ENCODE measurements at regions not wholly inside any gene's neighbourhood (a gene's known extent, or its start where the extent isn't known, plus 50 kb on each side); places are given as distances from the start of the nearest gene placed in this dataset.
"Not testable (repeated sequence)": the region's sequence is repeated elsewhere in the genome, so short reads cannot be mapped to it uniquely, and the experiment has no call there.

- H3K79me2 ChIP-seq (ENCODE audit: control insufficient read depth, insufficient read depth, low read length): no peaks in the 10 kb centered on the region
- H3K4me3 ChIP-seq (replicated peaks in 1 of 4; ENCODE audit: control extremely low read depth in 1 of 4, insufficient read depth in 1 of 4, low read depth in 3 of 4, low read length in 4 of 4): no peak overlapping the region
- H3K9me3 ChIP-seq (ENCODE audit: control insufficient read depth, insufficient read depth, low read depth, low read length): no peaks in the 10 kb centered on the region
- no peaks in the 10 kb centered on the region for H4K20me1 ChIP-seq (ENCODE audit: control insufficient read depth, extremely low read depth, insufficient read depth, low read length)
- no peak for TF ChIP-seq EZH2 (IDR thresholded peaks at IDR 0.05; ENCODE audit: low read length, missing control alignments)
- TF ChIP-seq, protein P1, sequence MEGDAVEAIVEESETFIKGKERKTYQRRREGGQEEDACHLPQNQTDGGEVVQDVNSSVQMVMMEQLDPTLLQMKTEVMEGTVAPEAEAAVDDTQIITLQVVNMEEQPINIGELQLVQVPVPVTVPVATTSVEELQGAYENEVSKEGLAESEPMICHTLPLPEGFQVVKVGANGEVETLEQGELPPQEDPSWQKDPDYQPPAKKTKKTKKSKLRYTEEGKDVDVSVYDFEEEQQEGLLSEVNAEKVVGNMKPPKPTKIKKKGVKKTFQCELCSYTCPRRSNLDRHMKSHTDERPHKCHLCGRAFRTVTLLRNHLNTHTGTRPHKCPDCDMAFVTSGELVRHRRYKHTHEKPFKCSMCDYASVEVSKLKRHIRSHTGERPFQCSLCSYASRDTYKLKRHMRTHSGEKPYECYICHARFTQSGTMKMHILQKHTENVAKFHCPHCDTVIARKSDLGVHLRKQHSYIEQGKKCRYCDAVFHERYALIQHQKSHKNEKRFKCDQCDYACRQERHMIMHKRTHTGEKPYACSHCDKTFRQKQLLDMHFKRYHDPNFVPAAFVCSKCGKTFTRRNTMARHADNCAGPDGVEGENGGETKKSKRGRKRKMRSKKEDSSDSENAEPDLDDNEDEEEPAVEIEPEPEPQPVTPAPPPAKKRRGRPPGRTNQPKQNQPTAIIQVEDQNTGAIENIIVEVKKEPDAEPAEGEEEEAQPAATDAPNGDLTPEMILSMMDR (conservative IDR thresholded peaks at IDR 0.05 in 1 of 2, IDR thresholded peaks at IDR 0.05 in 1 of 2; ENCODE audit: low read depth in 1 of 2, low read length in 2 of 2): no peak
- H2AFZ ChIP-seq (ENCODE audit: low read length): no peak overlapping the region
- DNase-seq (ENCODE audit: low read depth in 2 of 2): no peak
- no peaks in the 10 kb centered on the region for H3K27me3 ChIP-seq (ENCODE audit: control insufficient read depth, insufficient read depth, low read length)
- no peak overlapping the region for H3K9ac ChIP-seq (ENCODE audit: insufficient read depth, low read length)
- H3K4me2 ChIP-seq (ENCODE audit: extremely low read depth, insufficient read depth, low read length): no peak overlapping the region
- H3K4me1 ChIP-seq (ENCODE audit: control insufficient read depth, extremely low read depth, insufficient read depth, low read length): no peaks in the 10 kb centered on the region
- no peaks in the 10 kb centered on the region for H3K36me3 ChIP-seq (ENCODE audit: control insufficient read depth, insufficient read depth, low read length)
- H3K27ac ChIP-seq (ENCODE audit: insufficient read depth, low read length): no peak overlapping the region
Observed at GRCh38 chr5:18466731-18467130, 832.5 kb downstream of the TAF11L14 start.

- H3K9me3 ChIP-seq (ENCODE audit: control insufficient read depth, insufficient read depth, low read depth, low read length); H3K79me2 ChIP-seq (ENCODE audit: control insufficient read depth, insufficient read depth, low read length); H2AFZ ChIP-seq (ENCODE audit: low read length); H3K36me3 ChIP-seq (ENCODE audit: control insufficient read depth, insufficient read depth, low read length); H3K4me2 ChIP-seq (ENCODE audit: extremely low read depth, insufficient read depth, low read length); H3K4me3 ChIP-seq (replicated peaks in 1 of 4; ENCODE audit: control extremely low read depth in 1 of 4, insufficient read depth in 1 of 4, low read depth in 3 of 4, low read length in 4 of 4); DNase-seq (ENCODE audit: low read depth in 2 of 2); H3K9ac ChIP-seq (ENCODE audit: insufficient read depth, low read length); H4K20me1 ChIP-seq (ENCODE audit: control insufficient read depth, extremely low read depth, insufficient read depth, low read length); H3K4me1 ChIP-seq (ENCODE audit: control insufficient read depth, extremely low read depth, insufficient read depth, low read length); H3K27me3 ChIP-seq (ENCODE audit: control insufficient read depth, insufficient read depth, low read length); H3K27ac ChIP-seq (ENCODE audit: insufficient read depth, low read length): not testable (repeated sequence)
Observed at GRCh38 chr5:18471791-18472190, 837.5 kb downstream of the TAF11L14 start.

GRCh38 chr5:18483451-18483850 lies 849.2 kb downstream of the TAF11L14 start:
- no peaks in the 10 kb centered on the region for H4K20me1 ChIP-seq (ENCODE audit: control insufficient read depth, extremely low read depth, insufficient read depth, low read length)

More at GRCh38 chr5:18483451-18483850, 849.2 kb downstream of the TAF11L14 start:
- Histone ChIP-seq H3K9me3 (ENCODE audit: control insufficient read depth, insufficient read depth, low read depth, low read length) (no peaks in the 10 kb centered on the region), H3K9ac (ENCODE audit: insufficient read depth, low read length) (no peak overlapping the region), H3K4me2 (ENCODE audit: extremely low read depth, insufficient read depth, low read length) (no peak overlapping the region), H3K79me2 (ENCODE audit: control insufficient read depth, insufficient read depth, low read length) (no peaks in the 10 kb centered on the region), H3K27ac (ENCODE audit: insufficient read depth, low read length) (no peak overlapping the region), H3K27me3 (ENCODE audit: control insufficient read depth, insufficient read depth, low read length) (no peaks in the 10 kb centered on the region), H3K36me3 (ENCODE audit: control insufficient read depth, insufficient read depth, low read length) (no peaks in the 10 kb centered on the region), H2AFZ (ENCODE audit: low read length) (no peak overlapping the region), H3K4me3 (replicated peaks in 1 of 4; ENCODE audit: control extremely low read depth in 1 of 4, insufficient read depth in 1 of 4, low read depth in 3 of 4, low read length in 4 of 4) (no peak overlapping the region), H3K4me1 (ENCODE audit: control insufficient read depth, extremely low read depth, insufficient read depth, low read length) (no peaks in the 10 kb centered on the region)
- DNase-seq (ENCODE audit: low read depth in 2 of 2): peak in 1 of 2 donors; percentile 14
- TF ChIP-seq EZH2 (IDR thresholded peaks at IDR 0.05; ENCODE audit: low read length, missing control alignments): no peak
- TF ChIP-seq, protein P1 (conservative IDR thresholded peaks at IDR 0.05 in 1 of 2, IDR thresholded peaks at IDR 0.05 in 1 of 2; ENCODE audit: low read depth in 1 of 2, low read length in 2 of 2): no peak
